Hepatocyte (in vitro differentiated cells): ENCODE measurements at regions not wholly inside any gene's neighbourhood (a gene's known extent, or its start where the extent isn't known, plus 50 kb on each side); places are given as distances from the start of the nearest gene placed in this dataset.

Source experiments
- DNase-seq: peaks from one replicate; pipeline ENCODE4 v3.0.0-alpha.2; 2016; ENCODE audit warnings: low spot score
- H2AFZ ChIP-seq: fragments of 200-600 bp; sonication (generic); 2 replicates; pipeline ENCODE4 v1.6.0; 2016; ENCODE audit warnings: antibody characterized with exemption, mild to moderate bottlenecking
- H3K27ac ChIP-seq: fragments of 200-600 bp; sonication (generic); 2 replicates; pipeline ENCODE4 v1.5.1; 2016; ENCODE audit warnings: mild to moderate bottlenecking
- H3K27me3 ChIP-seq: fragments of 200-600 bp; sonication (generic); 2 replicates; pipeline ENCODE4 v1.6.1; 2016
- H3K36me3 ChIP-seq: fragments of 200-600 bp; sonication (generic); replicated peaks from 2 replicates; pipeline ENCODE4 v1.5.1; 2016; ENCODE audit warnings: low read depth; ENCODE audit not compliant: insufficient read depth
- H3K4me1 ChIP-seq: fragments of 200-600 bp; sonication (generic); 2 replicates; pipeline ENCODE4 v1.5.1; 2016; ENCODE audit warnings: mild to moderate bottlenecking, moderate library complexity; ENCODE audit not compliant: insufficient read depth
- H3K4me2 ChIP-seq: fragments of 200-600 bp; sonication (generic); 2 replicates; pipeline ENCODE4 v1.6.0; 2016
- H3K4me3 ChIP-seq: fragments of 200-600 bp; sonication (generic); 2 replicates; pipeline ENCODE4 v1.5.1; 2016; ENCODE audit warnings: mild to moderate bottlenecking
- H3K79me2 ChIP-seq: fragments of 200-600 bp; sonication (generic); 2 replicates; pipeline ENCODE4 v1.6.0; 2017; ENCODE audit warnings: mild to moderate bottlenecking
- H3K9me2 ChIP-seq: fragments of 200-600 bp; sonication (generic); replicated peaks from 2 replicates; pipeline ENCODE4 v1.6.0; 2017; ENCODE audit warnings: mild to moderate bottlenecking; ENCODE audit not compliant: insufficient read depth
- H3K9me3 ChIP-seq: fragments of 200-600 bp; sonication (generic); 2 replicates; pipeline ENCODE4 v1.5.1; 2016; ENCODE audit warnings: low read depth, mild to moderate bottlenecking
- H4K20me1 ChIP-seq: fragments of 200-600 bp; sonication (generic); 2 replicates; pipeline ENCODE4 v1.6.0; 2016; ENCODE audit warnings: mild to moderate bottlenecking; ENCODE audit not compliant: insufficient read depth, poor library complexity, severe bottlenecking
- CTCF ChIP-seq: fragments of 200-600 bp; sonication (generic); IDR thresholded peaks from 2 replicates; pipeline ENCODE4 v1.5.1; 2016; ENCODE audit warnings: antibody characterized with exemption, mild to moderate bottlenecking; ENCODE audit not compliant: poor library complexity
- EZH2 ChIP-seq: fragments of 200-600 bp; sonication (generic); IDR thresholded peaks from 2 replicates; pipeline ENCODE4 v1.6.1; 2016; ENCODE audit warnings: antibody characterized with exemption, mild to moderate bottlenecking, borderline replicate concordance
- EZH2phosphoT487 ChIP-seq: fragments of 200-600 bp; sonication (generic); IDR thresholded peaks from one replicate; pipeline ENCODE4 v1.6.1; 2018; ENCODE audit warnings: antibody characterized with exemption, mild to moderate bottlenecking, low read depth, moderate library complexity; ENCODE audit not compliant: unreplicated experiment, severe bottlenecking
- WGBS: methylation state at CpG from one replicate; pipeline ENCODE4 v1.1.6; 2016; ENCODE audit warnings: low lambda C conversion rate; ENCODE audit errors: missing lambda C conversion rate; 5-methylcytosine and 5-hydroxymethylcytosine counted together

DNA sequence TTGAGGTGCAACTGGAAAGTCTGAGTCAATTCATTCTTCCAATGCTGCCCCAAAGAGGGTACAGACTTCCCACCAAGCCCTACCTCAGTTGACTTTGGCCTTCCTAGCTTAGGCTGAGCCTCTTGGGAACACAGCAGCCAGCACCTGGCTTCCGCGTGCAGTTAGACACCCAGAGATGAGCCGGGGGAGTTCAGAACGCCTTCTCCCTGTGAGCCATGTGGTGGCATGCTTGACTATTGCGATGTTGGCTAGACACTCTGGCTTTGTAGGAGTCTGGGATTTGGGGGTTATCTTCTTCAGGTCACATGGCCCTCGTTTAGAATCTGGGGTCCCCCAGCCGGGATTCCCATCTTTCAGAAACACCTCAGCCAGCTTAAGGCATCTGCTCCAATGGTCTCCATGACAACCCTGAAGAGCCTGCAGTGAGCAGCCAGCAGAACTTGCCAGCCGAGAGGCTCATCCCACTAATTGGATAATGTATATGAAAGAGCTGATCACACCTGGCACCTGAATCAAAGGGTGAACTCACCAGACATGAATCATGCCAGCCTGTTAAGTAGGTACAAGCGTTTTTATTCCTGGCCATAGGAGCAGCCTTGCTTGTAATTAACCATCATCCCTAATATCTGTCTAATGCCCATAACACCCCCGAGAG lies 167.5 kb downstream of the SYK start:
- H3K79me2 ChIP-seq: no peaks in the 10 kb centered on the region
- H3K4me3 ChIP-seq: no peak overlapping the region
- no peak for DNase-seq
- H3K27me3 ChIP-seq: no peaks in the 10 kb centered on the region
- H3K9me3 ChIP-seq: no peaks in the 10 kb centered on the region
- no peaks in the 10 kb centered on the region for H3K9me2 ChIP-seq
- H2AFZ ChIP-seq: no peak overlapping the region
- no peaks in the 10 kb centered on the region for H3K36me3 ChIP-seq
- TF ChIP-seq EZH2phosphoT487 (no peak), EZH2 (no peak), CTCF (no peak)
- H3K27ac ChIP-seq: no peak overlapping the region
- WGBS: 87% methylated on average over 10 of the region's 10 CpGs
- H3K4me1 ChIP-seq: no peaks in the 10 kb centered on the region
- H4K20me1 ChIP-seq: no peaks in the 10 kb centered on the region
- H3K4me2 ChIP-seq: no peak overlapping the region

GRCh38 chr9:90970608-90971007 lies 169.0 kb downstream of the SYK start:
- Histone ChIP-seq H2AFZ (no peak overlapping the region), H3K4me1 (no peaks in the 10 kb centered on the region), H3K27me3 (no peaks in the 10 kb centered on the region), H3K79me2 (no peaks in the 10 kb centered on the region), H3K9me3 (no peaks in the 10 kb centered on the region), H4K20me1 (no peaks in the 10 kb centered on the region), H3K9me2 (no peaks in the 10 kb centered on the region), H3K4me2 (no peak overlapping the region), H3K36me3 (no peaks in the 10 kb centered on the region), H3K27ac (no peak overlapping the region), H3K4me3 (no peak overlapping the region)
- TF ChIP-seq CTCF (no peak), EZH2phosphoT487 (no peak), EZH2 (no peak)
- 65% methylated on average over 9 of the region's 9 CpGs for WGBS
- DNase-seq: no peak

DNA sequence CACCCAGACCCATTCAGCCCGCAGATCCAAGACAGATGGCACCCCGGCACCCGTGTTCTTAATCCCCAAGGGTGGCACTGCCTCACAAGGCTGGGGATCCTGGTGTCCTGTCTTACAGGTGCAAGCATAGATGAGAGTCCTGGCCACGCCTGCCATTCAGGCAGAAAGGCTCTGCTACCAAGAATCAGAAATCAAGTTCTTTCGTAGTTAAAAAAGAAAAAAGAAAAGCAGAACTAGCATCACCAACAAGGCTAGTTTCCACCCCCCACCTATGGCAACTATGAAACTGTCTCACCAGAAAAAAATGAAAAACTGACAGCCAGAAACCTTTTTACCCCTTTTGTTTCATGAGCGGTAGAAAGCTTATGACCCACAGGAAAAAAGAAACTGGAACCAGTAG lies 170.4 kb downstream of the SYK start:
- Histone ChIP-seq H3K4me1 (no peaks in the 10 kb centered on the region), H3K79me2 (no peaks in the 10 kb centered on the region), H2AFZ (no peak overlapping the region), H3K4me2 (no peak overlapping the region), H3K9me3 (no peaks in the 10 kb centered on the region), H3K4me3 (no peak overlapping the region), H4K20me1 (no peaks in the 10 kb centered on the region), H3K9me2 (no peaks in the 10 kb centered on the region), H3K27me3 (no peaks in the 10 kb centered on the region), H3K27ac (no peak overlapping the region), H3K36me3 (no peaks in the 10 kb centered on the region)
- no peak for DNase-seq
- WGBS: 96% methylated on average over 6 of the region's 6 CpGs
- no peak for TF ChIP-seq EZH2

GRCh38 chr9:90974016-90974415 lies 172.4 kb downstream of the SYK start:
- Histone ChIP-seq H3K9me2 (no peaks in the 10 kb centered on the region), H3K27ac (no peak overlapping the region), H3K36me3 (no peaks in the 10 kb centered on the region), H3K4me1 (no peaks in the 10 kb centered on the region), H3K4me2 (no peak overlapping the region), H2AFZ (no peak overlapping the region), H3K79me2 (no peaks in the 10 kb centered on the region), H3K4me3 (no peak overlapping the region), H4K20me1 (no peaks in the 10 kb centered on the region), H3K9me3 (no peaks in the 10 kb centered on the region), H3K27me3 (no peaks in the 10 kb centered on the region)
- 80% methylated on average over 5 of the region's 5 CpGs for WGBS
- TF ChIP-seq EZH2phosphoT487: no peak
- TF ChIP-seq EZH2: no peak
- TF ChIP-seq CTCF: no peak
- DNase-seq: no peak
